ENCODE measurements at regions not wholly inside any gene's neighbourhood (a gene's known extent, or its start where the extent isn't known, plus 50 kb on each side); places are given as distances from the start of the nearest gene placed in this dataset.

GRCh38 chr7:45435131-45435530 lies 139.0 kb upstream of the ADCY1 start:
- TF ChIP-seq, protein P1, sequence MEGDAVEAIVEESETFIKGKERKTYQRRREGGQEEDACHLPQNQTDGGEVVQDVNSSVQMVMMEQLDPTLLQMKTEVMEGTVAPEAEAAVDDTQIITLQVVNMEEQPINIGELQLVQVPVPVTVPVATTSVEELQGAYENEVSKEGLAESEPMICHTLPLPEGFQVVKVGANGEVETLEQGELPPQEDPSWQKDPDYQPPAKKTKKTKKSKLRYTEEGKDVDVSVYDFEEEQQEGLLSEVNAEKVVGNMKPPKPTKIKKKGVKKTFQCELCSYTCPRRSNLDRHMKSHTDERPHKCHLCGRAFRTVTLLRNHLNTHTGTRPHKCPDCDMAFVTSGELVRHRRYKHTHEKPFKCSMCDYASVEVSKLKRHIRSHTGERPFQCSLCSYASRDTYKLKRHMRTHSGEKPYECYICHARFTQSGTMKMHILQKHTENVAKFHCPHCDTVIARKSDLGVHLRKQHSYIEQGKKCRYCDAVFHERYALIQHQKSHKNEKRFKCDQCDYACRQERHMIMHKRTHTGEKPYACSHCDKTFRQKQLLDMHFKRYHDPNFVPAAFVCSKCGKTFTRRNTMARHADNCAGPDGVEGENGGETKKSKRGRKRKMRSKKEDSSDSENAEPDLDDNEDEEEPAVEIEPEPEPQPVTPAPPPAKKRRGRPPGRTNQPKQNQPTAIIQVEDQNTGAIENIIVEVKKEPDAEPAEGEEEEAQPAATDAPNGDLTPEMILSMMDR (IDR thresholded peaks at IDR 0.05; ENCODE audit: poor library complexity, severe bottlenecking), result no peak
- TF ChIP-seq REST (IDR thresholded peaks at IDR 0.05; ENCODE audit: borderline replicate concordance) (no peak), EZH2 (IDR thresholded peaks at IDR 0.05; ENCODE audit: borderline replicate concordance, insufficient read depth, low read length, poor library complexity, severe bottlenecking) (no peak), POLR2AphosphoS5 (IDR thresholded peaks at IDR 0.05) (no peak)

Data from neural cell (in vitro differentiated cells).